SK-N-SH treated with all-trans-retinoic acid at 6 μM for 48 hours (cell line): ENCODE measurements at regions not wholly inside any gene's neighbourhood (a gene's known extent, or its start where the extent isn't known, plus 50 kb on each side); places are given as distances from the start of the nearest gene placed in this dataset.

ENCODE experiments used
- ATAC-seq: fragments of 200-7000 bp; cut with Tn5 transposase; 3 replicates; pipeline ENCODE4 v1.9.1; 2020; ENCODE audit warnings: mild to moderate bottlenecking, moderate library complexity
- ARNTL ChIP-seq: fragments of 450-650 bp; formaldehyde crosslinking; IDR thresholded peaks from 2 replicates; pipeline ENCODE4 v1.5.0; 2020; ENCODE audit warnings: low read depth, mild to moderate bottlenecking, moderate library complexity, borderline replicate concordance
- BACH2 ChIP-seq: fragments of 250-450 bp; sonication (Bioruptor Pico); IDR thresholded peaks from 2 replicates; pipeline ENCODE4 v1.9.0; 2021; ENCODE audit warnings: mild to moderate bottlenecking, borderline replicate concordance
- ESRRG ChIP-seq: fragments of 250-450 bp; sonication (Bioruptor Pico); IDR thresholded peaks from 2 replicates; pipeline ENCODE4 v1.6.1; 2021; ENCODE audit warnings: mild to moderate bottlenecking
- GLIS3 ChIP-seq: fragments of 250-450 bp; sonication (Bioruptor Pico); IDR thresholded peaks from 2 replicates; pipeline ENCODE4 v1.5.0; 2020; ENCODE audit warnings: mild to moderate bottlenecking, moderate library complexity
- ISL1 ChIP-seq: fragments of 250-450 bp; sonication (Bioruptor Pico); IDR thresholded peaks from 2 replicates; pipeline ENCODE4 v2.1.2; 2022; ENCODE audit warnings: mild to moderate bottlenecking, moderate library complexity
- OSR1 ChIP-seq: fragments of 250-450 bp; sonication (Bioruptor Pico); IDR thresholded peaks from 2 replicates; pipeline ENCODE4 v1.8.0; 2022; ENCODE audit warnings: moderate library complexity, mild to moderate bottlenecking, inconsistent platforms
- PPARA ChIP-seq: fragments of 250-450 bp; sonication (Bioruptor Pico); IDR thresholded peaks from 2 replicates; pipeline ENCODE4 v1.5.0; 2020; ENCODE audit warnings: mild to moderate bottlenecking, borderline replicate concordance
- RARB ChIP-seq: fragments of 250-450 bp; sonication (Bioruptor Pico); IDR thresholded peaks from 2 replicates; pipeline ENCODE4 v1.8.0; 2021; ENCODE audit warnings: mild to moderate bottlenecking, moderate library complexity
- SNAI2 ChIP-seq: fragments of 250-450 bp; sonication (Bioruptor Pico); IDR thresholded peaks from 2 replicates; pipeline ENCODE4 v1.5.0; 2020; ENCODE audit warnings: mild to moderate bottlenecking, moderate library complexity
- TCF4 ChIP-seq: fragments of 250-450 bp; sonication (Bioruptor Pico); IDR thresholded peaks from 2 replicates; pipeline ENCODE4 v1.8.0; 2021; ENCODE audit warnings: mild to moderate bottlenecking, moderate library complexity, borderline replicate concordance
- TOX ChIP-seq: fragments of 250-450 bp; sonication (Bioruptor Pico); IDR thresholded peaks from 2 replicates; pipeline ENCODE4 v1.8.0; 2021; ENCODE audit warnings: mild to moderate bottlenecking, moderate library complexity, borderline replicate concordance
- ZC3H10 ChIP-seq: fragments of 250-450 bp; sonication (Bioruptor Pico); IDR thresholded peaks from 2 replicates; pipeline ENCODE4 v1.5.1; 2021; ENCODE audit warnings: mild to moderate bottlenecking, moderate library complexity
- ZFP3 ChIP-seq: fragments of 250-450 bp; sonication (Bioruptor Pico); IDR thresholded peaks from 2 replicates; pipeline ENCODE4 v1.5.0; 2020; ENCODE audit warnings: mild to moderate bottlenecking, moderate library complexity
- ZFP30 ChIP-seq: fragments of 450-650 bp; formaldehyde crosslinking; IDR thresholded peaks from 2 replicates; pipeline ENCODE4 v1.5.0; 2022; ENCODE audit warnings: mild to moderate bottlenecking, moderate library complexity
- ZNF565 ChIP-seq: fragments of 450-650 bp; formaldehyde crosslinking; conservative IDR thresholded peaks from 2 replicates; pipeline ENCODE4 v1.5.0; 2020; ENCODE audit warnings: low read depth, mild to moderate bottlenecking, moderate library complexity
- ZNF70 ChIP-seq: fragments of 450-650 bp; formaldehyde crosslinking; IDR thresholded peaks from 2 replicates; pipeline ENCODE4 v1.5.0; 2020; ENCODE audit warnings: mild to moderate bottlenecking, moderate library complexity
- TF ChIP-seq, protein P1 (sequence below): fragments of 250-450 bp; sonication (Bioruptor Pico); IDR thresholded peaks from 2 replicates; pipeline ENCODE4 v1.5.1; 2021; ENCODE audit warnings: mild to moderate bottlenecking, moderate library complexity
- TF ChIP-seq, protein P2 (sequence below): fragments of 250-450 bp; sonication (Bioruptor Pico); IDR thresholded peaks from 2 replicates; pipeline ENCODE4 v1.5.0; 2020; ENCODE audit warnings: mild to moderate bottlenecking, moderate library complexity
- TF ChIP-seq, protein P3 (sequence below): fragments of 250-450 bp; sonication (Bioruptor Pico); IDR thresholded peaks from 2 replicates; pipeline ENCODE4 v1.8.0; 2021; ENCODE audit warnings: low read depth, mild to moderate bottlenecking, moderate library complexity, borderline replicate concordance
- TF ChIP-seq, protein P4 (sequence below): fragments of 250-450 bp; sonication (Bioruptor Pico); IDR thresholded peaks from 2 replicates; pipeline ENCODE4 v1.5.1; 2020; ENCODE audit warnings: low read depth, mild to moderate bottlenecking, moderate library complexity

DNA sequence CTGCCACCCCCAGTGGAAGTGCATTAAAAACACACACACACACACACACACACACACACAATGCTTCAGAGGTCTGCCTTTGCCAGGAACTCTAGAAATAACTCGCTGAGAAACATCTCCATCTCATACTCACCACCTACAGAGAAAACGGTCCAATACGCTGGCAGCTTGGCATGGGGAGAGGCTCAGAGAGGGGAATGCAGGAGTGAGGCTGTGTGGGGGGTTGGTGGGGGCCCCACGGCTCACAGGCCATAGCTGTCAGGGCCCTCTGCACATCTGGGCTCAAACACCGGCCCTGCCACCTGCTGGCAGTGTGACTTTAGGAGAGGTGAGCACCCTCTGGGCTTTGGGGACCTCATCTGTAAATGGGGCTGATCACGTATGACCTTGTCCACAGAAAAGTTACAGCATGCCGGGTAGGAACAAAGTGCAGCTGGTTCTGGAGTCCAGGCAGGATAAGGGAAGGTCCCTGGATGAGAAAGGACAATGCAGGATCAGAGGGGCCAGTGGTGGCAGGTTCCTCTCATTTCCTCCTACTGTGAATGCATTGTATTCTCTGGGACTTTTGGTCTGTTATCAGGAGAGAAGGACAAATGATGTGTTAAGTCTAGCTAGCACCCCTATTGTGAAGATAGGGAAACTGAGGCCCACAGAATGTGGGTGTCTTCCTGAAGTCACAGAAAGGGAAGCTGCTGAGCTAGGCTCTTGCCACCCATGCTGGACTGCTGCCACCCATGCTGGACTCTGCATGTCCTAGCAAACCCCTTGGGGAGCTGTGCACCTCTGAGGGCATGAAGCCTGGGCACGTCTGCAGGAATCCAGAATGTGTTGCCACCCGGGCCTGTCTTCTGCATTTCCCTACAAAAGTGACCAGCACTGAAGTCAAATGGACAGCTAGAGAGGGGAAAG is 404.6 kb downstream of the RPS24 start:
- ATAC-seq, result no peak
- no peak for TF ChIP-seq ESRRG (CRISPR knock-in tag)
- no peak for TF ChIP-seq OSR1 (CRISPR knock-in tag)
- no peak for TF ChIP-seq ARNTL
- TF ChIP-seq ISL1, result no peak
- TF ChIP-seq, protein P1, sequence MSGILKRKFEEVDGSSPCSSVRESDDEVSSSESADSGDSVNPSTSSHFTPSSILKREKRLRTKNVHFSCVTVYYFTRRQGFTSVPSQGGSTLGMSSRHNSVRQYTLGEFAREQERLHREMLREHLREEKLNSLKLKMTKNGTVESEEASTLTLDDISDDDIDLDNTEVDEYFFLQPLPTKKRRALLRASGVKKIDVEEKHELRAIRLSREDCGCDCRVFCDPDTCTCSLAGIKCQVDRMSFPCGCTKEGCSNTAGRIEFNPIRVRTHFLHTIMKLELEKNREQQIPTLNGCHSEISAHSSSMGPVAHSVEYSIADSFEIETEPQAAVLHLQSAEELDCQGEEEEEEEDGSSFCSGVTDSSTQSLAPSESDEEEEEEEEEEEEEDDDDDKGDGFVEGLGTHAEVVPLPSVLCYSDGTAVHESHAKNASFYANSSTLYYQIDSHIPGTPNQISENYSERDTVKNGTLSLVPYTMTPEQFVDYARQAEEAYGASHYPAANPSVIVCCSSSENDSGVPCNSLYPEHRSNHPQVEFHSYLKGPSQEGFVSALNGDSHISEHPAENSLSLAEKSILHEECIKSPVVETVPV (CRISPR knock-in tag), result no peak
- no peak for TF ChIP-seq GLIS3 (CRISPR knock-in tag)
- TF ChIP-seq ZC3H10, result no peak
- no peak for TF ChIP-seq PPARA (CRISPR knock-in tag)
- no peak for TF ChIP-seq TCF4
- no peak for TF ChIP-seq RARB (CRISPR knock-in tag)
- no peak for TF ChIP-seq ZNF70
- no peak for TF ChIP-seq SNAI2 (CRISPR knock-in tag)
- no peak for TF ChIP-seq ZFP30
- no peak for TF ChIP-seq TOX
- TF ChIP-seq, protein P2, sequence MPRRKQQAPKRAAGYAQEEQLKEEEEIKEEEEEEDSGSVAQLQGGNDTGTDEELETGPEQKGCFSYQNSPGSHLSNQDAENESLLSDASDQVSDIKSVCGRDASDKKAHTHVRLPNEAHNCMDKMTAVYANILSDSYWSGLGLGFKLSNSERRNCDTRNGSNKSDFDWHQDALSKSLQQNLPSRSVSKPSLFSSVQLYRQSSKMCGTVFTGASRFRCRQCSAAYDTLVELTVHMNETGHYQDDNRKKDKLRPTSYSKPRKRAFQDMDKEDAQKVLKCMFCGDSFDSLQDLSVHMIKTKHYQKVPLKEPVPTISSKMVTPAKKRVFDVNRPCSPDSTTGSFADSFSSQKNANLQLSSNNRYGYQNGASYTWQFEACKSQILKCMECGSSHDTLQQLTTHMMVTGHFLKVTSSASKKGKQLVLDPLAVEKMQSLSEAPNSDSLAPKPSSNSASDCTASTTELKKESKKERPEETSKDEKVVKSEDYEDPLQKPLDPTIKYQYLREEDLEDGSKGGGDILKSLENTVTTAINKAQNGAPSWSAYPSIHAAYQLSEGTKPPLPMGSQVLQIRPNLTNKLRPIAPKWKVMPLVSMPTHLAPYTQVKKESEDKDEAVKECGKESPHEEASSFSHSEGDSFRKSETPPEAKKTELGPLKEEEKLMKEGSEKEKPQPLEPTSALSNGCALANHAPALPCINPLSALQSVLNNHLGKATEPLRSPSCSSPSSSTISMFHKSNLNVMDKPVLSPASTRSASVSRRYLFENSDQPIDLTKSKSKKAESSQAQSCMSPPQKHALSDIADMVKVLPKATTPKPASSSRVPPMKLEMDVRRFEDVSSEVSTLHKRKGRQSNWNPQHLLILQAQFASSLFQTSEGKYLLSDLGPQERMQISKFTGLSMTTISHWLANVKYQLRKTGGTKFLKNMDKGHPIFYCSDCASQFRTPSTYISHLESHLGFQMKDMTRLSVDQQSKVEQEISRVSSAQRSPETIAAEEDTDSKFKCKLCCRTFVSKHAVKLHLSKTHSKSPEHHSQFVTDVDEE (CRISPR knock-in tag), result no peak
- TF ChIP-seq, protein P3, sequence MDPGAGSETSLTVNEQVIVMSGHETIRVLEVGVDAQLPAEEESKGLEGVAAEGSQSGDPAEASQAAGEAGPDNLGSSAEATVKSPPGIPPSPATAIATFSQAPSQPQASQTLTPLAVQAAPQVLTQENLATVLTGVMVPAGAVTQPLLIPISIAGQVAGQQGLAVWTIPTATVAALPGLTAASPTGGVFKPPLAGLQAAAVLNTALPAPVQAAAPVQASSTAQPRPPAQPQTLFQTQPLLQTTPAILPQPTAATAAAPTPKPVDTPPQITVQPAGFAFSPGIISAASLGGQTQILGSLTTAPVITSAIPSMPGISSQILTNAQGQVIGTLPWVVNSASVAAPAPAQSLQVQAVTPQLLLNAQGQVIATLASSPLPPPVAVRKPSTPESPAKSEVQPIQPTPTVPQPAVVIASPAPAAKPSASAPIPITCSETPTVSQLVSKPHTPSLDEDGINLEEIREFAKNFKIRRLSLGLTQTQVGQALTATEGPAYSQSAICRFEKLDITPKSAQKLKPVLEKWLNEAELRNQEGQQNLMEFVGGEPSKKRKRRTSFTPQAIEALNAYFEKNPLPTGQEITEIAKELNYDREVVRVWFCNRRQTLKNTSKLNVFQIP (CRISPR knock-in tag), result no peak
- TF ChIP-seq, protein P4, sequence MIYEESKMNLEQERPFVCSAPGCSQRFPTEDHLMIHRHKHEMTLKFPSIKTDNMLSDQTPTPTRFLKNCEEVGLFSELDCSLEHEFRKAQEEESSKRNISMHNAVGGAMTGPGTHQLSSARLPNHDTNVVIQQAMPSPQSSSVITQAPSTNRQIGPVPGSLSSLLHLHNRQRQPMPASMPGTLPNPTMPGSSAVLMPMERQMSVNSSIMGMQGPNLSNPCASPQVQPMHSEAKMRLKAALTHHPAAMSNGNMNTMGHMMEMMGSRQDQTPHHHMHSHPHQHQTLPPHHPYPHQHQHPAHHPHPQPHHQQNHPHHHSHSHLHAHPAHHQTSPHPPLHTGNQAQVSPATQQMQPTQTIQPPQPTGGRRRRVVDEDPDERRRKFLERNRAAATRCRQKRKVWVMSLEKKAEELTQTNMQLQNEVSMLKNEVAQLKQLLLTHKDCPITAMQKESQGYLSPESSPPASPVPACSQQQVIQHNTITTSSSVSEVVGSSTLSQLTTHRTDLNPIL (CRISPR knock-in tag), result no peak

DNA sequence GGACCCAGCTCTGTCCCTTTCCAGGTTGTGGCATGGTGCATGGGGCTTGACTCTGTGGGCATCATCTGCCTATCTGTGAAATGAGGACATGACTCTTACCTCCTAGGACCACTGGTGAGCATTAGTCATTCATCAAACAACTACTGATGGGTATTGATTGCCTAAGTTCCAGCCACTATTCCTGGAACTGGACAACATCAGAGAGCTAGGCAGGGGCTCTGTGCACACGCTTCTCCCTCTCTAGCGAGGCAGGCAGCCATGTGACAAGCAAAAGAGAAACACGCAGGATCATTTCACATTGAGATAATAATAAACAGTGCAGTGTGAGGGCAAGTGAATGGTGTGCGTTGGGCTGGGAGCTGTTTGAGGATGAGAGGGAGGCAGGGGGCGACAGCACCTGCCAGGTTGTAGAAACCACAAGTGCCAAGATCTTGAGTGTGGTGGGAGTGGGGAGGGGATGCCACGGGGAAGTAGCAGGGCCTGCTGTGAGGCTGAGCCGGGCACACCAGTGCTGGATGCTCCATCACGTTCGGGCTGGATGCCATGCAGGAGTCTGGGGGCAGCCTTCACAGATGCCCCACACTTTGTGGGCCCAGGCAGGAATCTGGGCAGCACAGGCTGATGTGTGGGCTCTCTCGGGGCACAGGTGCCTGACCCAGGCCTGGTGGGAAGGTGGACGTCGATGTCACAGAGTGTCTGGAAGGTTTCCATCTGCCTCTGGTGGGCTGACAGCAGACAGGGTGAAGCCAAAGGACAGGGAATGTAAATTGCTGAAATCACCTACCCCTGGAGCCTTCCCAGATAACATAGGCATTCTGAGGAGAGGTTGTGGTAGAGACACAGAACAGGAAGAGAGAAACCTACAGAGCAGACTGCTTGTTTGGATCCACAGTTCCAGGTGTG is 405.5 kb downstream of the RPS24 start:
- TF ChIP-seq PPARA (CRISPR knock-in tag) (no peak), ISL1 (no peak), GLIS3 (CRISPR knock-in tag) (no peak), ZNF565 (CRISPR knock-in tag) (no peak), ZFP30 (no peak)

DNA sequence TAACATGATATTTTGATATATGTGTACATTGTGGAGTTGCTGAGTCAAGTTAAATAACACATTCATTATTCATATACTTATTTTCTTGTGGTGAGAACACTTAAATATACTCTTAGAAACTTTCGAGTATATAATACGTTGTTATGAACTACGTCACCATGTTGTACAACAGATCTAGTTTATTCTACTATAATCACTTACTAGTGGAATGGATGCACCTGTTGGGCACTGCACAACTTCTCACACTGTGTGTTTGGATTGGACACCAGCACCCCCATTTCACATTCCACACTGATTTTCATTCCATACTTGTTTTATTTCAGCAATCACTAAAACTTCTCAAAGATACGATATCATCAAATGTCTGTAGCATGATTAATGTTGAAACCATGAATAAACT is 407.3 kb downstream of the RPS24 start:
- TF ChIP-seq ZNF70 (no peak), TCF4 (no peak), RARB (CRISPR knock-in tag) (no peak), TOX (no peak), ZFP3 (no peak), ZC3H10 (no peak)
- ATAC-seq, result no peak

More for the DNA sequence above, 405.5 kb downstream of the RPS24 start:
- ATAC-seq, result no peak

DNA sequence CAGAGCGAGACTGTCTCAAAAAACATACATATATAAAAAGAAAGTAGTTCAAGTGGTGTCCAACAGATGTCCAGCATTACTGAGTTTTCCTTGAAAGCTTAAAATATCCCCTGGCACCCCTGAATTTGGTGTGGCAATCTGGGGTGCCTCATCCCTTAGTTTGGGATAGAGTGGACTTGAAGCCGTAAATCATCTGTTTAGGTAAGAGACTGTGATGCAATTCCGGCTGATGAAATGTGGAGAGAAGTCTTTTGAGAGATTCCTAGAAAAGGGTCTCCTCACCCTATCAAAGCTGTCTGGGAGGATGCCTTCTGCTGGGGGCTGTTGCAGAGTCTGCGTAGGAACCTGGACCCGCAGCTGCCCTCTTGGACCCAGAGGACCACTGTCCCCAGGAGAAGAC is 408.0 kb downstream of the RPS24 start:
- no peak for ATAC-seq
- no peak for TF ChIP-seq RARB (CRISPR knock-in tag)
- no peak for TF ChIP-seq ZFP3
- no peak for TF ChIP-seq BACH2
- TF ChIP-seq, protein P3 (CRISPR knock-in tag), result no peak
- no peak for TF ChIP-seq ZNF565 (CRISPR knock-in tag)
- no peak for TF ChIP-seq PPARA (CRISPR knock-in tag)
- no peak for TF ChIP-seq SNAI2 (CRISPR knock-in tag)
- no peak for TF ChIP-seq TOX
- TF ChIP-seq, all 23 proteins: peak for 0
